SK-N-MC (cell line): ENCODE measurements at regions not wholly inside any gene's neighbourhood (a gene's known extent, or its start where the extent isn't known, plus 50 kb on each side); places are given as distances from the start of the nearest gene placed in this dataset.

ENCODE experiments used
- DNase-seq: peaks from one replicate; pipeline ENCODE4 v3.0.0-alpha.2; 2011; ENCODE audit warnings: low read depth, low spot score
- H3K27ac ChIP-seq: fragments of 200-600 bp; sonication (generic); 2 replicates; pipeline ENCODE4 v1.5.1; 2016; ENCODE audit warnings: mixed run types
- H3K36me3 ChIP-seq: fragments of 200-600 bp; sonication (generic); 2 replicates; pipeline ENCODE4 v1.6.1; 2017; ENCODE audit warnings: antibody characterized with exemption, low read length, mixed read lengths; ENCODE audit not compliant: insufficient read depth
- H3K4me3 ChIP-seq: fragments of 200-600 bp; sonication (generic); 2 replicates; pipeline ENCODE4 v1.5.1; 2016
- H3K9ac ChIP-seq: fragments of 200-600 bp; sonication (generic); 2 replicates; pipeline ENCODE4 v1.8.0; 2017; ENCODE audit warnings: mixed run types, mixed read lengths; ENCODE audit not compliant: insufficient read length
- H3K9me3 ChIP-seq: fragments of 200-600 bp; sonication (generic); 2 replicates; pipeline ENCODE4 v1.6.1; 2017; ENCODE audit warnings: low read depth, mild to moderate bottlenecking, antibody characterized with exemption, low read length, moderate library complexity, mixed read lengths
- EZH2 ChIP-seq: fragments of 200-600 bp; sonication (generic); IDR thresholded peaks from one replicate; pipeline ENCODE4 v1.6.1; 2017; ENCODE audit warnings: antibody characterized with exemption
- FOXP2 ChIP-seq: optimal IDR thresholded peaks from 2 replicates; pipeline ENCODE3; 2011; ENCODE audit warnings: mild to moderate bottlenecking, moderate library complexity; ENCODE audit not compliant: insufficient read depth; ENCODE audit errors: extremely low read length, control extremely low read depth
- POLR2AphosphoS5 ChIP-seq: IDR thresholded peaks from 2 replicates; pipeline ENCODE4 v1.6.1; 2012; ENCODE audit warnings: mild to moderate bottlenecking, low read depth, low read length, borderline replicate concordance

DNA sequence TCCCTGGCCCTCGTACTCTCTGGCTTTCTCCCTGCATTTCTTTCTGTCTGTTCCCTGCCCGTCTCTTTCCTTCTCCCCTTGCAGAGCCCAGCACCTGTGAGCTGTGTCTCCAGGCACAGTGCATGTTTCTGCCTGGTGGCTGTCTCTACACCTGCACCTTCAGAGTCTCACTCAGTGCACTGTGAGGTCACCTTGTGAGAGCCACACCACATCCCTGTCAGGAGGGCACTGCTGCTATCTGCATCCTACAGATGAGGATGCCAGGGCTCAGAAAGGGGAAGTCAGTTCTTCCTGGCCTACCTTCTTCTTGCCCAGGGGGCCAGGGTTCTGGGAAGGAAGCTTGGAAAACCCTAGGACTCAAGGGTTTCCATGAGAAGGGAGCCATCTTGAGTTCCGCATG is 69.7 kb upstream of the NEURL1B start:
- no peak for DNase-seq

DNA sequence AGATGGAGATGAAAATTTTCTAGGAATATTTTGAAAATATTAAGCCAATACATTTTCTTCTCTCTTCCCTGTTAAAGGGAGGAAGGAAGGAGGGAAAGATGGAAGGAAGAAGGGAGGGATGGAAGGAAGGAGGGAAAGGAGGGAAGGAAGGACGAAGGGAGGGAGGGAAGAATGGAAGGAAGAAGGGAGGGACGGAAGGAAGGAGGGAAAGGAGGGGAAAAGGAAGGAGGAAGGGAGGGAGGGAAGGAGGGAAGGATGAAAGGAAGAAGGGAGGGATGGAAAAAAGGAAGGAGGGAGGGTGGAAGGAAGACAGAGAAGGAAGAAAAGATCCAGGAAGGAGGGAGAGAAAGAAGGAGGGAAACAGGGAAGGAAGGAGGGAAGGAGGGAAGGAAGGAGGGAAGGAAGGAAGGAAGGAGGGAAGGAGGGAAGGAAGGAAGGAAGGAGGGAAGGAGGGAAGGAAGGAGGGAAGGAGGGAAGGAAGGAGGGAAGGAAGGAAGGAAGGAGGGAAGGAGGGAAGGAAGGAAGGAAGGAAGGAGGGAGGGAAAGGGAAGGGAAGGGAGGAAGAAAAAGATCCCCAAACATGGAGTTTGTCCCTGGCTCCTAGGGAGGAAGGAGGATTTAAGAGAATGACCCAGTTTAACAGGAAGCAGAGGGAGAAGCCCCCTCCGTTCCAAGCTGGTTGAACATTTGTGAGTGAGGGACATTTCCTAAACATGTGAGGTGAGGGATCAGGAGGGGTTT is 70.3 kb upstream of the NEURL1B start:
- Histone ChIP-seq H3K36me3 (no peaks in the 10 kb centered on the region), H3K27ac (no peak overlapping the region), H3K9me3 (no peaks in the 10 kb centered on the region), H3K4me3 (no peak overlapping the region), H3K9ac (no peak overlapping the region)
- no peak for DNase-seq
- TF ChIP-seq EZH2, result no peak
- TF ChIP-seq POLR2AphosphoS5, result no peak
- no peak for TF ChIP-seq FOXP2

More for the DNA sequence above, 69.7 kb upstream of the NEURL1B start:
- H3K36me3 ChIP-seq, result no peaks in the 10 kb centered on the region
- H3K4me3 ChIP-seq, result no peak overlapping the region
- H3K27ac ChIP-seq, result no peak overlapping the region
- H3K9me3 ChIP-seq, result no peaks in the 10 kb centered on the region
- TF ChIP-seq FOXP2 (no peak), EZH2 (no peak), POLR2AphosphoS5 (no peak)
- no peak overlapping the region for H3K9ac ChIP-seq

DNA sequence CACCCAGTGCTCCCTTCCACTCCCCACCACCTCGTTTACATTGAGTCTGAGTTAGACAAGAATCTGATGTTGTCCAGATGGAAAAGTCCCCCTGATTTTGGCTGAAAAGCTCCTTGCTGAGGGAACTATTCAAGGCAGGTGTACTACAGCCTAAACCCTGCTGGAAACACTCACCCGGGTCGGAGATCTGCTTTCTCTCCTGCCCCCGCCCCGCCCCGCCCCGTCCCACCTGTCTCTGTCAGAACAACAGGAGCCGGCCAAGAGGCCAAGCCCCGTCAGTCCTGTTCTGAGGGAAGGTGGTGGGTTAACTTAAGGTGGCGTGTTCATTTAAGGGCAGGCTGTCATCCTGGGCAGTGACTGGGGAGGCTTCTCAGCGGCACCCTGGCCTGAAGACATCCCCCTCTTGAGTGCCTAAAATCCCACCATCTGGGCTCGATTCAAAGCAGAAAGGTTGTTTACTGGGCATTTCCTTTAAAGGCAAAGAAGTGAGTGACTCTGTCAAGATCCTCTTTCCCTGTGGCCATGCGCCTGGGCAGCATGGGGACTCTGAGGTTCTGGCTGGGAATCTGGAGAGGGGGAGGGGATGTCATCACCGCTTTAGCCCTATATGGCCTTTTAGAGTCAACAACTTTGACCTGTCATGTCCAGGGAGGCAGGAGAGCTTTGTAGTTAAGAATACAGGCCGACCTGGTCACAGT is 71.1 kb upstream of the NEURL1B start:
- no peak overlapping the region for H3K9ac ChIP-seq
- H3K4me3 ChIP-seq, result no peak overlapping the region
- H3K9me3 ChIP-seq, result no peaks in the 10 kb centered on the region
- no peak overlapping the region for H3K27ac ChIP-seq
- TF ChIP-seq EZH2 (no peak), FOXP2 (no peak), POLR2AphosphoS5 (no peak)
- no peak for DNase-seq
- H3K36me3 ChIP-seq, result no peaks in the 10 kb centered on the region

DNA sequence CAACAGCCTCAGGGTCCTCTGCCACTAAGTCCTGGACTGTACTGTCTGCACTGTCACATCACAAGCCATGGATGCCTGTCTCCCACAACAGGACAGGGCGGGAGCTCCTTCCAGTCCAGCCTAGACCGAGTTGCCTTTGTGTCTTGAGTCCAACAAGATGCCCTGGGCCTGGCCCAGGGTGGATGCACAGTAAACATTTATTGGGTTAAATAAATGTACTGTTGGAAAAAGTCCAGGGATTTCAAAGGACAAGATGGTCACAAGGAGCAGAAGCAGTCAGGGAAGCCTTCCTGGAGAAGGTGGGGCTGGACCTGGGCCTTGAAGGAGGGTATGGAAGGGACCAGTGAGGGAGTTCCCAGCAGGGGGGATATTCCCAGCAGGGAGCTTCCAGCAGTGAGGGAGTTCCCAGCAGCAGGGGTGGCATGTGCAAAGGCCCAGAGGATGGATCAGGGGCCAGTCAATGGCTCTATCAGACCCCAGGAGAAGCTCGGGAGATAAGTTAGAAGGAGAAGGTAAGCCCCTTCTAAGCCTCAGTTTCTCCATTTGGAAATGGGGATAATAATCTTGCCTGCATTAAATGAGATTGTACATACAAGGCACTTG is 72.7 kb upstream of the NEURL1B start:
- Histone ChIP-seq H3K9ac (no peak overlapping the region), H3K9me3 (no peaks in the 10 kb centered on the region), H3K36me3 (no peaks in the 10 kb centered on the region), H3K27ac (no peak overlapping the region), H3K4me3 (no peak overlapping the region)
- TF ChIP-seq POLR2AphosphoS5 (no peak), FOXP2 (no peak), EZH2 (no peak)
- no peak for DNase-seq

DNA sequence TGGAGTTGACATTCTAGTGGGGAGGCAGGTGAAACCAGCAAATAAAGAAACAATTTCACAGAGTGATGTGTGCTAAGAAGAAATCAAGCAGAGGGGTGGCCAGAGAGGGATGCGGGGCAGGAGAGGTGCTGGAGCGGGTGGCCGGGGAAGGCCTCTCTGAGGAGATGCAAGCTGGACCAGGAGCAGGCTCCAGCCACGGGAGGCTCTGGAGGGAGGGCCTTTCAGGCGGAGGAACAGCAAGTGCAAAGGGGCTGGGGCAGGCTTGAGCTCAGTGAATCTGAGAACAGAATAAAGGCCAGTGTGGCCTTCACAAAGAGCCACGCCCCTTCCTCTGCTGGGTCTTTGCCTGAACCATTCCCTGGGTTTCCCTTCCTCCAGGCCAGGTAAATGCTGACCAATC is 73.2 kb upstream of the NEURL1B start:
- H3K9me3 ChIP-seq, result no peaks in the 10 kb centered on the region
- TF ChIP-seq EZH2 (no peak), POLR2AphosphoS5 (no peak), FOXP2 (no peak)
- no peaks in the 10 kb centered on the region for H3K36me3 ChIP-seq
- DNase-seq, result no peak
- H3K4me3 ChIP-seq, result no peak overlapping the region
- no peak overlapping the region for H3K27ac ChIP-seq
- no peak overlapping the region for H3K9ac ChIP-seq

DNA sequence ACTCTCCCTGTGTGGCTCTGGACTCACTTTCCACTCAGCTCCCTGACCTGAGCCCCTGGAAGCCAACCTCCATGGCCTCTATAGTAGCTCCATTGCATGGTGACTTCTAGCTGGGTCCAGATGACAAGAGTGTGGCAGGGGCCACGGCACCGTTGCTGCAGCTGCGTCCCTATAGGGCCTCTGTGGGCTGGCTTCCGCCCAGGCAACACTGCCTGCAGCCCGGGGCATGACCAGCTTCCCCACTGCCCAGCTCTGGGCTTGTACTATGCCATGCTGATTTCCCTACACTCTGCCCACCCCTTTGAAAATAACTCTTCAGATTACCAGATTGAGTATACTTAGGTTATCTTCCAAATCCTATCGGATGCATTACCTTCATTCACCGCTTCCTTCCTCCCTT is 73.8 kb upstream of the NEURL1B start:
- H3K27ac ChIP-seq, result no peak overlapping the region
- no peak for DNase-seq
- H3K9me3 ChIP-seq, result no peaks in the 10 kb centered on the region
- TF ChIP-seq FOXP2 (no peak), POLR2AphosphoS5 (no peak), EZH2 (no peak)
- no peak overlapping the region for H3K4me3 ChIP-seq
- H3K9ac ChIP-seq, result no peak overlapping the region
- no peaks in the 10 kb centered on the region for H3K36me3 ChIP-seq

DNA sequence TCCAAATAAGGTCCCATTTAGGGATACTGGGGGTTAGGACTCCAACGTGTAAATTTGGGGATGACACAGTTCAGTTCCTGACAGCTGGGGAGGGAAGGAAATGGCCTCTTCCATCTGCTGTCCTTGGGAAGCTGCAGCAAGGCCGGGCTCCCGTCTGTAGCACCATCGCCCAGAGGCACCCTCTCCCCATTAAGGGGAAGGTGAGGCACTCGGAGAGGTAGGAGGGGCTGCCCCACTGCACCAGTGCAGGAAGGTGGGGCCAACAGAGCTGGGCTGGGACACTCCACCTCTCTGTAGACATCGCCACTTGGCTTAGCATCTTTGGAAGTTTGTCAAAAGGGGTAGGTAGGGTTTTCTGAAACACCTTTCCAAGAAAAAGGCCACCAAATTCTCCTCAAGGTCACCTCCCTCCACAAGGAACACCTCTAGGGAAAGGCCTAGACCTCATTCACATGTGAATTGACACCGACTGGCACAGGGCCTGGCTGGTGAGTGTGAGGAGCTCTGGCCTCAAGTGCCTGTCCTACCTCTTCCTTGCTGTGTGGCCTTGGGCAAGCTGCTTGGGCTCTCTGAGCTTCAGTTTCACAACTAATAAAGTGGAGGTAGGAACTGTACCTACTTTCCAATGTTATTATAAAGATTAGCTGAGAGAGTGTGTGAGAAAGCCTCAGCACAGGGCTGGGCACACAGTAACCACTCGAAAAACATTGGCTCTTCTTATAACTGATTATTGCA is 75.0 kb upstream of the NEURL1B start:
- no peak overlapping the region for H3K27ac ChIP-seq
- H3K36me3 ChIP-seq, result no peaks in the 10 kb centered on the region
- DNase-seq, result no peak
- H3K9me3 ChIP-seq, result no peaks in the 10 kb centered on the region
- H3K4me3 ChIP-seq, result no peak overlapping the region
- no peak overlapping the region for H3K9ac ChIP-seq
- TF ChIP-seq POLR2AphosphoS5, result no peak
- TF ChIP-seq FOXP2, result no peak
- no peak for TF ChIP-seq EZH2

DNA sequence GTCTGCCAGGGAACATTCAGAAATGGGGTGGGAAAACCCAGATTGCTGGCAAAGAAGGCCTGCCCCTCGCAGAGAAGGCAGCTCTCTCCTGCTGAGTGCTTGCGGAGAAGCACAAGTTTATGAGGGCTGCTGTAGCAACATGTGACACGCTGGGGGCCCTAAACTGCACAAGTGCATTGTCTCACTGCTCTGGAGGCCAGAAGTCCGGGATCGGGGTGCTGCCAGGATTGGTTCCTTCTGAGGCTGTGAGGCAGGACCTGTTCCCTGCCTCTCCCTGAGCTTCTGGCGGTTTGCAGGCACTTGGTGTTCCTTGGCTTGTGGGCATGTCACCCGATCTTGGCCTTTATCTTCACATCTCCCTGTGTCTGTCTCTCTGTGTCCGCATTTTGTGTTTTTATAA is 75.6 kb upstream of the NEURL1B start:
- no peak for DNase-seq
- TF ChIP-seq POLR2AphosphoS5 (no peak), FOXP2 (no peak), EZH2 (no peak)
- H3K9me3 ChIP-seq, result no peaks in the 10 kb centered on the region
- H3K4me3 ChIP-seq, result no peak overlapping the region
- no peak overlapping the region for H3K27ac ChIP-seq
- H3K36me3 ChIP-seq, result no peaks in the 10 kb centered on the region
- H3K9ac ChIP-seq, result no peak overlapping the region
